CD4-positive, alpha-beta T cell treated with Interleukin-21 for 1 hour (primary cell): ENCODE measurements at regions not wholly inside any gene's neighbourhood (a gene's known extent, or its start where the extent isn't known, plus 50 kb on each side); places are given as distances from the start of the nearest gene placed in this dataset.
A peak's percentile ranks its signal among the peaks of the same experiment; 100 is the strongest.
"Not testable (repeated sequence)": the region's sequence is repeated elsewhere in the genome, so short reads cannot be mapped to it uniquely, and the experiment has no call there.

Source experiments
- DNase-seq: peaks from one replicate; pipeline ENCODE4 v3.0.0-alpha.2; 2020

DNA sequence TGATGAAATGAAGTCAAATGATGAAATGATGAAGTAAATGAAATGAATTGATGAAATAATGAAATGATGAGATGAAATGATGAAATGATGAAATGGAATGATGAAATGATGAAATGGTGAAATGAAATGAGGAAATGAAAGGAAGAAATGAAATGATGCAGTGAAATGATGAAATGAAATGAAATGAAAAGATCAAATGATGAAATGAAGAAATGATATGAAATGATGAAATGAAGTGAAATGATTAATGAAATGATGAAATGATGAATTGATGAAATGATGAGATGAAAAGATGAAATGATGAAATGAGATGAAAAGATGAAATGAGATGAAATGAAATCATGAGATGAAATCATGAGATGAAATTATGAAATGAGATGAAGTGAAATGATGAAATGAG is 139.2 kb upstream of the ERV3-1 start:
- not testable (repeated sequence) for DNase-seq

DNA sequence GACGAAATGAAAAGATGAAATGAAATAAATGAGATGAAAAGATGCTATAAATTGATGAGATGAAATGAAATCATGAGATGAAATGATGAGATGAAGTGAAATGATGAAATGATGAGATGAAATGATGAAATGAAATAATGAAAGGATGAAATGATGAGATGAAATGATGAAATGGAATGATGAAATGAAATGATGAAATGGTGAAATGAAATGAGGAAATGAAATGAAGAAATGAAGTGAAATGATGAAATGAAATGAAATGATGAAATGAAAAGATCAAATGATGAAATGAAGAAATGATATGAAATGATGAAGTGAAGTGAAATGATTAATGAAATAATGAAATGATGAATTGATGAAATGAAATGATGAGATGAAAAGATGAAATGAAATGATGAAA is 138.5 kb upstream of the ERV3-1 start:
- not testable (repeated sequence) for DNase-seq

DNA sequence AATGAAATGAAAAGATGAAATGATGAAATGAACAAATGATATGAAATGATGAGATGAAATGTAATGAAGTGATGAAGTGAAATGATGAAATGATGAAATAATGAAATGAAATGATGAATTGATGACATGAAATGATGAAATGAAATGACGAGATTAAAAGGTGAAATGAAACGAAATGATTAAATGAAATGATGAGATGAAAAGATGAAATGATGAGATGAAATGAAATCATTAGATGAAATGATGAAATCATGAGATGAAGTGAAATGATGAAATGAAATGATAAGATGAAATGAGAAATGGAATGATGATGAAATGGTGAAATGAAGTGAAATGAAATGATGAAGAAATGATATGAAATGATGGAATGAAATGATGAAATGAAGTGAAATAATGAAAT is 138.1 kb upstream of the ERV3-1 start:
- DNase-seq: not testable (repeated sequence)

DNA sequence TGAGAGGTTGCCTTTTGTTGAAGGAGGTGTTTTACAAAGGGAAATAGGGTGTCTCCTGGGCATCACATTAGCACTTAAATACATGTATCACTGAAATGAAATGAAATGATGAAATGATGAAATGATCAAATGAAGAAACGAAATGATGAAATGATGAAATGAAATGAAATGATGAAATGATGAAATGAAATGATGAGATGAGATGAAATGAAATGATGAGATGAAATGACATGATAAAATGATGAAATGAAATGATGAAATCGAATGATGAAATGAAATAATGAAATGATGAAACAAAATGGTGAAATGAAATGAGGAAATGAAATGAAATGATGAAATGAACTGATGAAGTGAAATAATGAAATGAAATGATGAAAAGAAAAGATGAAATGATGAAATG is 137.6 kb upstream of the ERV3-1 start:
- DNase-seq: not testable (repeated sequence)

DNA sequence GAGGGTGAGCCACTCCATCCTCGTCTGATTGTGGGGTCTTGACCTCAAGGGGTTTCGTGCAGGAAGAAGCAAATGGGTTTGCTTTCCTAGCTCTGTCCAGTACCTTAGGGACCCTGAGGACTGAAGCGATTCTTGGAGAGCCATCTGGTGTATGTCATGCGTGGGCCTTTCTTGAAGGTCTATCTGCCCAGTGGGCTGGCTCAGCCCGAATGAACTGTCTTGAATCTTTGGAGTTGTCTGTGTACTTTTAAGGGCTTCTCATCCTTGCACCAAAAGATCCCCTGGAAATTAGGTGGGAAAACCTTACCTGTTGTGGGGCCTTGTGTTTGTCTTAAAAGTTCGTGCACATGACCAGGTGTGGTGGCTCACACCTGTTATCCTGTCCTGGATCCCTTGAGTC is 135.4 kb upstream of the ERV3-1 start:
- DNase-seq: not testable (repeated sequence)

DNA sequence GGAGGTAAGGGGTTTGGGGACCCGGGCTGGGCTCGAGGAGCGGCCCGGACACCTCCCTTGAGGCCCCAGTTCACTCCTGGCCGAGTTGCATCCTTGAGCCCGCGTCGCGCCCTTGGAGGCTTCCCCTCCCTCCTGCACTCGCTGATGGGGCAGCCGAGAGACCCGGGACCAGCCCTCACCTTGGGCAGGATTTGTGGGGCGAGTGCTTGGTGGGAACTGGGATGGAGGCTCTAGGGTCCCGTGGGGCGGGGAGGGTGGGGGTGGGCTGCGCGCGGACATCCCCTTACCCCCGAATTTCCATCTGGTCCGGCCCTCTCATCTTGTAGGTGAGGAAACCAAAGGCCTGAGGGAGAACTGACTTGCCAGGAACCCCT is 134.9 kb upstream of the ERV3-1 start:
- not testable (repeated sequence) for DNase-seq

DNA sequence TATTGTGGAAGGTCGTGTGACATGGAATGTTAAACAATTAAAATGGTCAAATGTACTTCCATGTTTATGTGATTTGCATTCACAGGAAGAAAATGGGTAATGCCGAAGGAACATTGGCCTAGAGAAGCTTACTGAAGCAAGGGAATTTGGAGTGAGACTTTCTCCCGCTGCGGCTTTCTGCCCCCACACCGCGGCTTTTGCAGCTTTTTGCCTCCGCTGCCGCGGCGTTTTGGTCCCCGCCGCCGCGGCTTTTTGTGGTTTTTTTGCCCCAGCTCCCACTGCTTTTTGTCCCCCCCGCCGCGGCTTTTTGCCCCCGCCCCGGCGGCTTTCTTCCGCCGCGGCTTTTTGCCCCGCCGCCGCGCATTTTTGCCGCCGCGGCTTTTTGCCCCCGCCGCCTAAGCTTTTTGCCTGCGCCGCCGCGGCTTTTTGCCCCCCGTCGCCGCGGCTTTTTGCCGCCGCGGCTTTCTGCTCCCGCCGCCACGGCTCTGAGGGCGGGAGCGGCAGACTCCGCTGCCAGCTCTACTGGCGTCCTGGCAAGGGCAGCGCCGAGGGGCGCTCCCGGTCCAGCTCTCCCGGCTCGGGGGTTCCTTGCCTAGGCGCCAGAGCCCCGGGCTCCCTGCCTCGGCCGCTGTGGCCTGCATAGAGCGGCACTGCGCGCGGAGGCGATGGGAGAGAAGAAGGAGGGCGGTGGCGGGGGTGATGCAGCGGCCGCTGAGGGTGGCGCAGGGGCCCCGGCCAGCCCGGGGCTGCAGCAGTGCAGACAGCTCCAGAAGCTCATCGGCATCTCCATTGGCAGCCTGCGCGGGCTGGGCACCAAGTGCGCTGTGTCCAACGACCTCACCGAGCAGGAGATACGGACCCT is 134.3 kb upstream of the ERV3-1 start:
- not testable (repeated sequence) for DNase-seq

DNA sequence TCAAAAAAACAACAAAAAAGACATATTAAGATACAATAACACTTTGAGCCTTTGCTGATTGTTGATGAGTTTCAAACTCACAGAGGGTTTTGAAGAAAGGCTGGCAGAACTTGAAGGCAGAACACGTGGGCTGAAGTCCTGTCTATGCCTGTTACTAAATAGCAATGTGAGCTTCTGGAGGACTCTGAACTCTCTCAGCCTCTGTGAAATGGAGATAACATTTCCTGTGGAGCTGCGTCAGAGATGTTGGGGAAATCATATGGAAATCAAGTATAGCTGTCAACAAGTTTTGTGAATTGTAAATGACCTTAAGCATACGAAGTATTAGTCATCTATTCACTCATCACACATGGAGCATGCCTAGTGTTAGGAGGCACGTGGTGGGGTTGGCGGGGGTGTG is 130.4 kb upstream of the ERV3-1 start:
- not testable (repeated sequence) for DNase-seq

DNA sequence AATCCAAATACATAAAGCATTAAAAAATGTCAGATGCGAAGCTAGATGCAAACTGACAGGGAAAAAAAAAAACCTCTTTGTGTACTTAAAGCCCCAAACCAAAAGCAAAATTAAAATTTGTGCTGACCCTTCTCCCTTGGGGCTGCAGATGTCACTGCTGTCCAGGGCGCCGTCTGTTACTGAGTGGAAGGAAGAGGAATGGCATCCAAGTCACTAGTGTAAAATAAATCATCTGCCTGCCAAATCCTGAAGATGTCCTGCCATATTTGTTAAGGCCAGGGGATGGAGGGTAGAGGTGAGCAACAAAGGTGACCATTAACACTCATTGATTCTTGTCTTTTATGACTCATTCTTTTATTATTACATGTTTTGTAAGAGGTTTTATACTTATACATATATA is 126.6 kb upstream of the ERV3-1 start:
- DNase-seq: not testable (repeated sequence)

DNA sequence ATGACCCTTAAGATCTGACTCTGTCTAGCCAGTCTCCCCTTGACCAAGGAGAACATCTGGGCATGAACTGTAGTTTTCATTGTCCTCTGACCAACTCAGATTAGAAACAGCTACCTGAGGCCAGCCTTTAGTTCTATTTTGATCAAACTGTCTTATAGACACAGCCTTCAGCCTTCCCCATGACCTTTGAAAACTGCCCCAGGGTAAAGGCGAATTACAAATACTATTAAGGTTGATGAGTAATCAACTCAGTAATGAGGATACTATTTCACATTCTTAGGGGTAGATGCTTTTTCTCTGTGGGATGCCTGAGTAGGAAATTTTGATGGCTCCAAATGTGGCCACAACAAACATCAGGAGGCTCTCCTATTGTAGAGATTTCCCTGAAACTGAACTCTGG is 125.8 kb upstream of the ERV3-1 start:
- not testable (repeated sequence) for DNase-seq

DNA sequence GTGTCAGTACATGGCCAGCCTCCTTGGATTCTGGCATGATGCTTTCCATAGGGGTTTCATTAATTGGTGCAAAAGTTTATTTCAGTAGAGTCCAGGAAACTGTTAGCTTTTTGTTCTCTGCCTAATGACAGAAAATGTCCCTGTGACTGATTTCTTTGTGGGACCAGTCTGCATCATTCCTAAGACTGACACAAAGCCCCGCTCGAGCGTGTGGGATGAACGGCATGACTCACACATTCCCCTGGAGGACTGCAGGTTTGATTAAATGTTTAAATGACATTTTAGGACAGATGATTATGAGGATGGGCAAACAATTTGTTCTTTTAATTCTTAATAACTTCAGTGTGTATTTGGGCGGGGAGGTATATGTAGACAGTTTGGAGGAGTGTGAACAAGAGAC is 120.9 kb upstream of the ERV3-1 start:
- not testable (repeated sequence) for DNase-seq

DNA sequence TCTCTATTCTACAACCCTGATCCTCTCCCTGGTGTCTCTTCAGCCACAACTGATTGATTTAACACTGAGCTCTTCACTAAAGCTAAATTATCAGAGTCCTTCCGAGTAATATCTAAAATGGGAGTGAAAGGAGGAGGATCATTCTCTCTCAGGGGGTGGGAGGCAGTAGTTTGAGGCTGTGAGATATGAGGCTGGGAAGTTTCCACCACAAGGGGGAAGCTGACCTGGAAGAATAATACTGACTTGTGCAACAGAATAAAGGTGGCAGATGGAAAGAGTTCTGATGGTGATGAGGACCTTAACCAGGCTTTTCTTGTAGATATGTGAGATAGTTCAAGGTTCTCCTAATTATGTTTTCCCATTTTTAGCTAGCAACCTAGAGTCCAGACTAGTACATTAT is 118.1 kb upstream of the ERV3-1 start:
- DNase-seq: not testable (repeated sequence)

DNA sequence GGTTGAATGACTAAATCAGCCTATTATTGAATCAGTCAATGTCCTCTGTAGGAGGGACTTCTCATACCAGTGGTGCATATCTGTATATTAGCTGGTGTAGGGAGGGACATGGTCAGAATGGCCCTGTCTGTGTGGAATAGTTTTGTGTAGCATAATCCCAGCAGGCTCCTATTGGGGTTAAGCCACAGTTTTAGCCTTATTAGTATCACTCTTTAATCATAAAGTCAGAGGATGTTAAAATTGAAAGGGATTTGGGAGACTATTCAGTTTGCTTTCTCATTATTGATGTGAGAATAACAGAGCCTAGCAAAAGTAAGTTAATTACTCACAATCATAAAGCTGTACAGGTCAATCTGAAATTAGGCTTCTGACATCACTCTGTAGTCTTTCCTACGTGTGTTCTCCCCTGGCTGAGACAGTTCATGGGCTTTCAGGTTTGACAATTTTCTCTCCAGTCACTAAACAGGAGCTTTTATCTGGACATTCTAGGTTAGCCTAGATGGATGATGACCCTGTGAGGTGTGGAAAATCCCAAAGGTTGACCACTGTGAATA is 99.2 kb upstream of the ERV3-1 start:
- DNase-seq: not testable (repeated sequence)

DNA sequence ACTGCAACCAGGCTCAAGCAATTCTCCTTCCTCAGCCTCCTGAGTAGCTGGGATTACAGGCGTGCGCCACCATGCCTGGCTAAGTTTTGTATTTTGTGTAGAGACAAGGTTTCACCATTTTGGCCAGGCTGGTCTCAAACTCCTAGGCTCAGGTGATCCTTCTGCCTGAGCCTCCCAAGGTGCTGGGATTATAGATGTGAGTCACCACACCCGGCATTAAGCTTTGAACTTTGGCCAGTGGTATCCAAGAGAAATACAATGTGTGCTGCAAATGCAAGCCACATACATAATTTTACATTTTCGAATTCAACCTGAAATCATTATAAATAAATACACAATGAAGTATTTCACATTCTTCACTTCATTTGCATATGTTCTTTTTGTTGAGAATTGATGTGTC is 94.0 kb upstream of the ERV3-1 start:
- not testable (repeated sequence) for DNase-seq

DNA sequence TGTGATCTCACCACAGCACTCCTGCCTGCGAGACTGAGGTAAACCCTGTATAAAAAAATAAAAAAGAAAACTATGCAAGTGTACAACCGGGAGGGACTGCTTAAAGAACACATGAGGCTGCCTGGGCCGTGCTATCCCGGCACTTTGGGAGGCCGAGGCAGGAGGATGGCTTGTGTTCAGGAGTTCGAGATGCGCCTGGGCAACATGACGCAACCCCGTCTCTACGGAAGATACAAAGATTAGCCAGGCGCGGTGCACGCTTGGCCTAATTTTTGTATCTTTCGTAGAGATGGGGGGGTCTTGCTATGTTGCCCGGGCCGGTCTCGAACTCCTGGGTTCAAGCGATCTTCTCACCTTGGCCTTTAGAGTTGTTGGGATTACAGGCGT is 75.2 kb upstream of the ERV3-1 start:
- not testable (repeated sequence) for DNase-seq

DNA sequence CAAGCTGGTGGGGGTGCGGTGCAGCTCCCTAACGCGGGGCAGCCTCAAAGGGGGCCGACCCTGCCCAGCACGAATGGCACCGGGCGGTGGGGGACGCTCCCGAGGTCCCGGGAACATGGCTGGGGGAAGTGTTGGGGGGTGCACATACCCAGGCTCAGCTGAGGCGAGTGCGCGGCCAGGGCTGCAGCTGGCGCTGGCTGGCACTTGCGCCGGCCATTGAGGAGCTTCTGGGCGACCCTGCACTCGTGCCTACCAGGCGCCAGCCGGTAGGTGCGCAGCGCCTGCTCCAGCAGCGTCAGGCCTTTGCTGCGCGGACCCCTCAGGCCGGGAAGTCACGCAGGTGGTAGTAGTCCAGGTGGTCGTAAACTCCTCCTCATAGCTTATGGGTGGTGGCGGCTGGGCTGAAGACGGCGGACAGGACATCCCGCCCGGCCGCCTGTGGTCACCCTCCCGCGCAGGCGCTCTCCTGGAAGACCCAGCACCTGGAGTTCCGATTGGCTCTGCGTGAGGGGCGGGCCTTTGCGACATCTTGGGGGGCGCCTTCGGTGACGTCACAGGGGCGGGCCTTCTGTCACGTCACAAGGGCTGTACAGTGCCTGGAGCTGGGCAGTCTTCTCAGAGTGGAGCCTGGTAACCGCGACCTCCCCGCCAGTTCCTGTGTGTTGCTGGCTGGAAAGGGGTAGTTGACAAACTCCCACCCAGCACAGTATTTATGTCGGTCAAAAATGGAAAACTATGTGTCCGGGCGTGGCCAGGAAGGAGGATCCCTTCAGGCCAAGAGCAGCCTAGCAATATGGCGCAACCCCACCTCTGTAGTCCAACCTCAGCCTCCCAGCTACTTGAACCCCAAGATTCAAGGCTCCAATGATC is 74.5 kb upstream of the ERV3-1 start:
- peak; percentile 93 for DNase-seq

DNA sequence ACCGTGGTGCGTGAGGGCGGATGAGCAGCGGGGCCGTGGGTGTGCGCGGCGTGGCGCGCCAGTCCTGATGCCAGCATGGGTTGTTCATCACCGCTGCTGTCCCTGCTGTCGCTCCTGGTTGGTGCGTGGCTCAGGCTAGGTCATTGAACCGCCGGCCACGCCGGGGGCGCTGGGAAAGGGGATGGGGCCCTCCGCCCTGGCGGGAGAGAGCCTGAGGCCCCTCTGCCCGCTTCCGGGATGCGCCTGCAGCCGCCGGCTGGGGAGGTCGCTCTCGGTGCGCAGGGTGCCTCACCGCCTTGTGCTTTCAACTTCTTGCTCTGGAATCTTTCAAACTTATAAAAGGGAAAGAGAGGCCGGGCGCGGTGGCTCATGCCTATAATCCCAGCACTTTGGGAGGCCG is 68.5 kb upstream of the ERV3-1 start:
- not testable (repeated sequence) for DNase-seq

DNA sequence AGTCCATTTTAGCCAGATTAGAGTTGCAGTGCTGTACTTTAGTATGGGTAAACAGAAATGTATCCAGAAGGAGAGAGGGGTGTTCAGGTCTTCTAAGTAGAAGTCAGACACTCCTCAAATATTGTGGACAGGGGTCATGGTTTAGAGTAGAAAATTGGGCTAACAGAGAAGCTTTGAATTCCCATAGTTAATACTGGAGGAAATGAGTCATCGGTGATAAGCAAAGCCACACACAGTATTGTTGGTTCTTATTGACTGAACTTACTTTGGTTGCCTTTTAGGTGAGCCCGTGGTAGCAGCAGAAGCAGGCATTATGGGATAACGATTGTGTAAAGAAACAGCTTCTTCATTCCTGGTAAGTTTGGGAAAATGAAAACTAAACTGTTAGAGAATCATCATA is 66.7 kb upstream of the ERV3-1 start:
- DNase-seq: not testable (repeated sequence)

DNA sequence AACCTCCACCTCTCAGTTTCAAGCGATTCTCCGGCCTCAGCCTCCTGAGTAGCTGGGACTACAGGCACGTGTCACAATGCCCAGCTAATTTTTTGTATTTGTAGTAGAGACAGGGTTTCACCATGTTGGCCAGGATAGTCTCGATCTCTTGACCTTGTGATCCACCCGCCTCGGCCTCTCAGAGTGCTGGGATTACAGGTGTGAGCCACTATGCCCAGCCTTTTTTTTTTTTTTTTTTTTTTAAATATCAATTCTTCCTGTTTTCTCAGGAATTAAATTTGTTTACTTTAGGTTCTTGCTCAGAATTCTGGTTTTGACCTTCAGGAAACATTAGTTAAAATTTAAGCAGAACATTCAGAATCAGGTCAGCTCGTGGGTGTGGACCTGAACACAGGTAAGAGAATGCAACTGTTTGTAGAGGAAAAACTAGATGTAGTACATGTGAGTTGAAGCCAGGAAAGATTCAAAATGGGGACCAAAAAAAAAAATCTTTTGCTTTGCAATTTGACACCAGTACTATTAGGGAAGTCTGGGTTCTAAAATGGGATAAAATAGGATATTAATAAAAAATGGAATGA is 65.5 kb upstream of the ERV3-1 start:
- not testable (repeated sequence) for DNase-seq

DNA sequence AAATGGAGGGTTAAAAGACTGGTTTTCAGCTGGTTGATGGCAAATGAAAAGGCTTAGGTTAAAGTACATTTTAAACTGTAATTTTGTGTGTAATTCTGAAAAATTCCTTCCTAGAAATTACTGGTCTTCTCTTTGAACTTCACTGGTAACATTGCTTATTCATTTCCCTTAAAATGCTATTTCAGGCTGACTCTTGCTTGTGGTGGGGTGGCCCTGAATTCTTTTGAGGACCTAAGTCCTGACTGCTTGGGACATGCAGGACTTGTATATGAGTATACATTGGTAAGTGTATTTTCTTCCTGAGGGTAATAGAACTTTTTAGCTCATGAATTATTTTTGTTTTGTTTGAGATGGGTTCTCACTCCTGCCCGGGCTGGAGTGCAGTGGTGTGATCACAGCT is 63.0 kb upstream of the ERV3-1 start:
- DNase-seq: not testable (repeated sequence)

DNA sequence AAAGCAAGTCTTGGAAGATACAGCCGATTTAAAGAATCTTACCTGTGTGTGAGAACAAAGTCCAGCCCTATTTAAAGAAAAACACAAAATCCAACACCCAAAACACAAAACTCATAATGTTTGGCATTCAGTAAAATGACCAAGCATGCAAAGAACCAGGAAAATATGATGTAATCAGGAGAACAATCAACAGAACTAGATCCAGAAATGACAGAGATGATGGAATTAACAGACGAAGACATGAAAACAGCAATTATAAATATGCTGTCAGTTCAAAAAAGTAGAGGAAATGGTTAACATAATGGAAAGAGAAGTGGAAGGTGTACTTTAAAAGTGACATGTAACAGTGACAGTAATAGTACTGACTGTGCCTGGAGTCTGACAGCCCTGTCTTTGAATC is 56.1 kb upstream of the ERV3-1 start:
- not testable (repeated sequence) for DNase-seq

DNA sequence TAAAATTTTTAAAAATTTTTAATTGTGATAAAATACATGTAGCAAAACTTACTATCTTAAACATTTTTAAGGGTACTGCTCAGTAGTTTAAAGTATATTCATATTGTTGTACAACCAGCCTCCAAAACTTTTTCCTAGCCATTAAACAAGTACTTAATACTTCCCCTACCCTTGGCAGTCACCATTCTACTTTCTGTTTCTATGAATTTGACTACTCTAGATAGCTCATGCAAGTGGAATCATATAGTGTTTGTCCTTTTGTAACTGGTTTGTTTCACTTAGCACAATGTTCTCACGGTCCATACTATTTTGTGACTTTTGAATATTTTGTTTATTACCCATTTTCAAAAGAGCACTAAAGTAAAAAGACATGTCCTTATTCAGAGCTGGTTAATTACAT is 52.8 kb upstream of the ERV3-1 start:
- DNase-seq: not testable (repeated sequence)
